GM23338 (cell line): ENCODE measurements at regions not wholly inside any gene's neighbourhood (a gene's known extent, or its start where the extent isn't known, plus 50 kb on each side); places are given as distances from the start of the nearest gene placed in this dataset.

Experiments
- ATAC-seq: fragments of 200-7000 bp; cut with Tn5 transposase; 3 replicates; pipeline ENCODE4 v1.9.1; 2020
- DNase-seq: peaks from one replicate; pipeline ENCODE4 v3.0.0-alpha.2; 2015; ENCODE audit warnings: low spot score
- H2AFZ ChIP-seq: fragments of 200-600 bp; sonication (generic); 2 replicates; pipeline ENCODE4 v1.8.0; 2016; ENCODE audit warnings: antibody characterized with exemption, mild to moderate bottlenecking, moderate library complexity
- H3F3A ChIP-seq: fragments of 200-600 bp; sonication (generic); replicated peaks from 2 replicates; pipeline ENCODE4 v1.8.0; 2017; ENCODE audit warnings: antibody characterized with exemption, mixed run types, low read depth
- H3K27ac ChIP-seq: fragments of 200-600 bp; sonication (generic); 2 replicates; pipeline ENCODE4 v1.6.1; 2016; ENCODE audit warnings: low read depth
- H3K27me3 ChIP-seq: fragments of 200-600 bp; sonication (generic); 2 replicates; pipeline ENCODE4 v1.8.0; 2016; ENCODE audit warnings: mild to moderate bottlenecking, mixed run types, moderate library complexity; ENCODE audit not compliant: insufficient read depth
- H3K36me3 ChIP-seq: fragments of 200-600 bp; sonication (generic); 2 replicates; pipeline ENCODE4 v1.8.0; 2016; ENCODE audit warnings: mild to moderate bottlenecking; ENCODE audit not compliant: insufficient read depth
- H3K4me1 ChIP-seq: fragments of 200-600 bp; sonication (generic); 2 replicates; pipeline ENCODE4 v1.8.0; 2016; ENCODE audit warnings: mild to moderate bottlenecking, moderate library complexity; ENCODE audit not compliant: insufficient read depth
- H3K4me2 ChIP-seq: fragments of 200-600 bp; sonication (generic); 2 replicates; pipeline ENCODE4 v1.7.1; 2017; ENCODE audit warnings: mixed run types
- H3K4me3 ChIP-seq: fragments of 200-600 bp; sonication (generic); 2 replicates; pipeline ENCODE4 v1.6.1; 2016; ENCODE audit warnings: mixed run types
- H3K79me2 ChIP-seq: fragments of 200-600 bp; sonication (generic); replicated peaks from 2 replicates; pipeline ENCODE4 v1.8.0; 2017; ENCODE audit warnings: mild to moderate bottlenecking; ENCODE audit not compliant: insufficient read depth
- H3K9me2 ChIP-seq: fragments of 200-600 bp; sonication (generic); 2 replicates; pipeline ENCODE4 v1.8.0; 2017; ENCODE audit not compliant: insufficient read depth
- H4K20me1 ChIP-seq: fragments of 200-600 bp; sonication (generic); replicated peaks from 2 replicates; pipeline ENCODE4 v1.8.0; 2017; ENCODE audit warnings: mild to moderate bottlenecking; ENCODE audit not compliant: insufficient read depth
- H3K27ac Mint-ChIP-seq: 2 replicates; pipeline ENCODE4 v1.8.0; 2020; ENCODE audit warnings: inconsistent platforms, mild to moderate bottlenecking, moderate library complexity, mixed read lengths
- H3K27me3 Mint-ChIP-seq: 3 replicates; pipeline ENCODE4 v1.8.0; 2022; ENCODE audit warnings: low read depth, mild to moderate bottlenecking, moderate library complexity, mixed read lengths, inconsistent platforms; ENCODE audit not compliant: insufficient read depth, poor library complexity
- H3K36me3 Mint-ChIP-seq: 3 replicates; pipeline ENCODE4 v1.8.0; 2021; ENCODE audit warnings: low read depth, mild to moderate bottlenecking, inconsistent platforms, moderate library complexity, mixed read lengths
- H3K4me1 Mint-ChIP-seq: 3 replicates; pipeline ENCODE4 v1.8.0; 2020; ENCODE audit warnings: mild to moderate bottlenecking, inconsistent platforms, mixed read lengths
- H3K4me3 Mint-ChIP-seq: 3 replicates; pipeline ENCODE4 v1.8.0; 2021; ENCODE audit warnings: moderate library complexity, mild to moderate bottlenecking, inconsistent platforms, mixed read lengths
- H3K9me3 Mint-ChIP-seq: 3 replicates; pipeline ENCODE4 v1.8.0; 2020; ENCODE audit warnings: moderate library complexity, mild to moderate bottlenecking, inconsistent platforms, mixed read lengths
- CREB1 ChIP-seq: fragments of 250-450 bp; sonication (Bioruptor Pico); IDR thresholded peaks from 2 replicates; pipeline ENCODE4 v1.5.0; 2020; ENCODE audit warnings: low read depth, mild to moderate bottlenecking, moderate library complexity
- NANOG ChIP-seq: IDR thresholded peaks from 2 replicates; pipeline ENCODE4 v1.6.1; 2016; ENCODE audit warnings: antibody characterized with exemption, borderline replicate concordance
- TF ChIP-seq, protein P1 (sequence below): IDR thresholded peaks from 2 replicates; pipeline ENCODE4 v1.6.1; 2016; ENCODE audit warnings: antibody characterized with exemption
- TF ChIP-seq, protein P2 (sequence below), 2 experiments: fragments of 200-600 bp in 1 of 2; sonication (generic) in 1 of 2; conservative IDR thresholded peaks; 2 replicates each; pipeline versions ENCODE4 v1.5.1 to v1.6.1; 2016 to 2017; ENCODE audit warnings: antibody characterized with exemption in 2 of 2, low read depth in 2 of 2, mild to moderate bottlenecking in 2 of 2, moderate library complexity in 1 of 2
- TF ChIP-seq, protein P3 (sequence below): fragments of 250-450 bp; sonication (Bioruptor Pico); IDR thresholded peaks from 2 replicates; pipeline ENCODE4 v1.5.0; 2020; ENCODE audit warnings: mild to moderate bottlenecking, moderate library complexity

DNA sequence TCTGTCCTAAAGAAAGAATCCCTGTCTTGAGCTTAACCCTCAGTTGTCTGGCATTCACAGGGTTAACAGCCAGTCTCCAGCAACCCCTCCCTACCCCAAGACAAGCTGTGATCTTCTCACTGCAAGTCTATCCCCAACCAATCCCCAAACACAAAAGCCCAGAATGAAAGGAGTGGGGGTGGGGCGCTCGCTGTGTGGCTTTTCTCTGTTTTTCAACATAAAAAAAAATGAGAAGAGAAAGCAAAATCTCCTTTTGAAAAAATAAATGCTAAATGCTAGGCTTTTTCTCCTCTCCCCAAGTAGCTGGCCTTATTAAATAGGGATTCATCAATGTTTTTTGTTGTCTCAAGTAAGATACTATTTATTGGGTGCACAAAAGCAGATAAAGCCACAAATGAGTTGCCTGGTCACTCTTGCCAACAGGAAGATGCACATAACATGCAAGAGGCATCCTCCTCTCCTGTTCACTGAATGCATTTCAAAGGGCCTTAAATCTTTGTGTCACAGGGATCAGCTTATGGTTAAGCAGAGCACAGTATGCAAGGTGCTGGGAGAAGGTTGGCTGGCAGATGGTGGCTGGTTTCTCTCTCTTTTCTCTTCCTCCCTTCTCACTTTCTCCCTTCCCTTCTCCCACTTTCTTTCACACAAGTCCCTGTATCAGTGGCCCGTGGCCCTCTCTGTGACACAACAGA, 225.6 kb downstream of the CMPK2 start:
- peaks cover 7% of the 10 kb centered on the region; the same call in 1 of the 2 replicates for H3K9me2 ChIP-seq
- Mint-ChIP-seq H3K27me3 (peaks cover 2% of the 10 kb centered on the region), H3K27ac (peak overlapping the region; percentile 90), H3K4me1 (peaks cover 24% of the 10 kb centered on the region), H3K4me3 (peak overlapping the region; percentile 51), H3K36me3 (peaks cover 5% of the 10 kb centered on the region; the same call in 2 of the 3 replicates), H3K9me3 (peaks cover 48% of the 10 kb centered on the region)
- H3K79me2 ChIP-seq, result no peaks in the 10 kb centered on the region
- H2AFZ ChIP-seq, result no peak overlapping the region
- TF ChIP-seq, protein P1, sequence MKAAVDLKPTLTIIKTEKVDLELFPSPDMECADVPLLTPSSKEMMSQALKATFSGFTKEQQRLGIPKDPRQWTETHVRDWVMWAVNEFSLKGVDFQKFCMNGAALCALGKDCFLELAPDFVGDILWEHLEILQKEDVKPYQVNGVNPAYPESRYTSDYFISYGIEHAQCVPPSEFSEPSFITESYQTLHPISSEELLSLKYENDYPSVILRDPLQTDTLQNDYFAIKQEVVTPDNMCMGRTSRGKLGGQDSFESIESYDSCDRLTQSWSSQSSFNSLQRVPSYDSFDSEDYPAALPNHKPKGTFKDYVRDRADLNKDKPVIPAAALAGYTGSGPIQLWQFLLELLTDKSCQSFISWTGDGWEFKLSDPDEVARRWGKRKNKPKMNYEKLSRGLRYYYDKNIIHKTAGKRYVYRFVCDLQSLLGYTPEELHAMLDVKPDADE, result 0 out of 2 replicates have a peak, but pooled peaks have one; percentile 43
- TF ChIP-seq, protein P2, sequence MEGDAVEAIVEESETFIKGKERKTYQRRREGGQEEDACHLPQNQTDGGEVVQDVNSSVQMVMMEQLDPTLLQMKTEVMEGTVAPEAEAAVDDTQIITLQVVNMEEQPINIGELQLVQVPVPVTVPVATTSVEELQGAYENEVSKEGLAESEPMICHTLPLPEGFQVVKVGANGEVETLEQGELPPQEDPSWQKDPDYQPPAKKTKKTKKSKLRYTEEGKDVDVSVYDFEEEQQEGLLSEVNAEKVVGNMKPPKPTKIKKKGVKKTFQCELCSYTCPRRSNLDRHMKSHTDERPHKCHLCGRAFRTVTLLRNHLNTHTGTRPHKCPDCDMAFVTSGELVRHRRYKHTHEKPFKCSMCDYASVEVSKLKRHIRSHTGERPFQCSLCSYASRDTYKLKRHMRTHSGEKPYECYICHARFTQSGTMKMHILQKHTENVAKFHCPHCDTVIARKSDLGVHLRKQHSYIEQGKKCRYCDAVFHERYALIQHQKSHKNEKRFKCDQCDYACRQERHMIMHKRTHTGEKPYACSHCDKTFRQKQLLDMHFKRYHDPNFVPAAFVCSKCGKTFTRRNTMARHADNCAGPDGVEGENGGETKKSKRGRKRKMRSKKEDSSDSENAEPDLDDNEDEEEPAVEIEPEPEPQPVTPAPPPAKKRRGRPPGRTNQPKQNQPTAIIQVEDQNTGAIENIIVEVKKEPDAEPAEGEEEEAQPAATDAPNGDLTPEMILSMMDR (conservative IDR thresholded peaks at IDR 0.05; ENCODE audit: low read depth in 2 of 2), result no peak
- TF ChIP-seq, protein P3, sequence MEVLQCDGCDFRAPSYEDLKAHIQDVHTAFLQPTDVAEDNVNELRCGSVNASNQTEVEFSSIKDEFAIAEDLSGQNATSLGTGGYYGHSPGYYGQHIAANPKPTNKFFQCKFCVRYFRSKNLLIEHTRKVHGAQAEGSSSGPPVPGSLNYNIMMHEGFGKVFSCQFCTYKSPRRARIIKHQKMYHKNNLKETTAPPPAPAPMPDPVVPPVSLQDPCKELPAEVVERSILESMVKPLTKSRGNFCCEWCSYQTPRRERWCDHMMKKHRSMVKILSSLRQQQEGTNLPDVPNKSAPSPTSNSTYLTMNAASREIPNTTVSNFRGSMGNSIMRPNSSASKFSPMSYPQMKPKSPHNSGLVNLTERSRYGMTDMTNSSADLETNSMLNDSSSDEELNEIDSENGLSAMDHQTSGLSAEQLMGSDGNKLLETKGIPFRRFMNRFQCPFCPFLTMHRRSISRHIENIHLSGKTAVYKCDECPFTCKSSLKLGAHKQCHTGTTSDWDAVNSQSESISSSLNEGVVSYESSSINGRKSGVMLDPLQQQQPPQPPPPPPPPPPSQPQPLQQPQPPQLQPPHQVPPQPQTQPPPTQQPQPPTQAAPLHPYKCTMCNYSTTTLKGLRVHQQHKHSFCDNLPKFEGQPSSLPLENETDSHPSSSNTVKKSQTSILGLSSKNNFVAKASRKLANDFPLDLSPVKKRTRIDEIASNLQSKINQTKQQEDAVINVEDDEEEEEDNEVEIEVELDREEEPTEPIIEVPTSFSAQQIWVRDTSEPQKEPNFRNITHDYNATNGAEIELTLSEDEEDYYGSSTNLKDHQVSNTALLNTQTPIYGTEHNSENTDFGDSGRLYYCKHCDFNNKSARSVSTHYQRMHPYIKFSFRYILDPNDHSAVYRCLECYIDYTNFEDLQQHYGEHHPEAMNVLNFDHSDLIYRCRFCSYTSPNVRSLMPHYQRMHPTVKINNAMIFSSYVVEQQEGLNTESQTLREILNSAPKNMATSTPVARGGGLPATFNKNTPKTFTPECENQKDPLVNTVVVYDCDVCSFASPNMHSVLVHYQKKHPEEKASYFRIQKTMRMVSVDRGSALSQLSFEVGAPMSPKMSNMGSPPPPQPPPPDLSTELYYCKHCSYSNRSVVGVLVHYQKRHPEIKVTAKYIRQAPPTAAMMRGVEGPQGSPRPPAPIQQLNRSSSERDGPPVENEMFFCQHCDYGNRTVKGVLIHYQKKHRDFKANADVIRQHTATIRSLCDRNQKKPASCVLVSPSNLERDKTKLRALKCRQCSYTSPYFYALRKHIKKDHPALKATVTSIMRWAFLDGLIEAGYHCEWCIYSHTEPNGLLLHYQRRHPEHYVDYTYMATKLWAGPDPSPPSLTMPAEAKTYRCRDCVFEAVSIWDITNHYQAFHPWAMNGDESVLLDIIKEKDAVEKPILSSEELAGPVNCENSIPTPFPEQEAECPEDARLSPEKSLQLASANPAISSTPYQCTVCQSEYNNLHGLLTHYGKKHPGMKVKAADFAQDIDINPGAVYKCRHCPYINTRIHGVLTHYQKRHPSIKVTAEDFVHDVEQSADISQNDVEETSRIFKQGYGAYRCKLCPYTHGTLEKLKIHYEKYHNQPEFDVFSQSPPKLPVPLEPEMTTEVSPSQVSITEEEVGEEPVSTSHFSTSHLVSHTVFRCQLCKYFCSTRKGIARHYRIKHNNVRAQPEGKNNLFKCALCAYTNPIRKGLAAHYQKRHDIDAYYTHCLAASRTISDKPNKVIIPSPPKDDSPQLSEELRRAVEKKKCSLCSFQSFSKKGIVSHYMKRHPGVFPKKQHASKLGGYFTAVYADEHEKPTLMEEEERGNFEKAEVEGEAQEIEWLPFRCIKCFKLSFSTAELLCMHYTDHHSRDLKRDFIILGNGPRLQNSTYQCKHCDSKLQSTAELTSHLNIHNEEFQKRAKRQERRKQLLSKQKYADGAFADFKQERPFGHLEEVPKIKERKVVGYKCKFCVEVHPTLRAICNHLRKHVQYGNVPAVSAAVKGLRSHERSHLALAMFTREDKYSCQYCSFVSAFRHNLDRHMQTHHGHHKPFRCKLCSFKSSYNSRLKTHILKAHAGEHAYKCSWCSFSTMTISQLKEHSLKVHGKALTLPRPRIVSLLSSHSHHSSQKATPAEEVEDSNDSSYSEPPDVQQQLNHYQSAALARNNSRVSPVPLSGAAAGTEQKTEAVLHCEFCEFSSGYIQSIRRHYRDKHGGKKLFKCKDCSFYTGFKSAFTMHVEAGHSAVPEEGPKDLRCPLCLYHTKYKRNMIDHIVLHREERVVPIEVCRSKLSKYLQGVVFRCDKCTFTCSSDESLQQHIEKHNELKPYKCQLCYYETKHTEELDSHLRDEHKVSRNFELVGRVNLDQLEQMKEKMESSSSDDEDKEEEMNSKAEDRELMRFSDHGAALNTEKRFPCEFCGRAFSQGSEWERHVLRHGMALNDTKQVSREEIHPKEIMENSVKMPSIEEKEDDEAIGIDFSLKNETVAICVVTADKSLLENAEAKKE (CRISPR knock-in tag), result peak; percentile 64; the same call in 1 of the 2 replicates
- TF ChIP-seq NANOG (peak; percentile 8; the same call in 1 of the 2 replicates), CREB1 (0 out of 2 replicates have a peak, but pooled peaks have one; percentile 5)
- no peaks in the 10 kb centered on the region for H3K36me3 ChIP-seq
- no peaks in the 10 kb centered on the region for H3F3A ChIP-seq
- H3K27me3 ChIP-seq, result no peaks in the 10 kb centered on the region
- H3K4me2 ChIP-seq, result peak overlapping the region; percentile 61
- no peaks in the 10 kb centered on the region for H4K20me1 ChIP-seq
- peak overlapping the region; percentile 96 for H3K27ac ChIP-seq
- ATAC-seq, result peak; percentile 98
- DNase-seq, result peak; percentile 93
- peak overlapping the region; percentile 34 for H3K4me3 ChIP-seq
- peaks cover 29% of the 10 kb centered on the region for H3K4me1 ChIP-seq
